SK-N-SH treated with all-trans-retinoic acid at 6 μM for 48 hours (cell line): ENCODE measurements at regions not wholly inside any gene's neighbourhood (a gene's known extent, or its start where the extent isn't known, plus 50 kb on each side); places are given as distances from the start of the nearest gene placed in this dataset.

Experiments
- RARB ChIP-seq: fragments of 250-450 bp; sonication (Bioruptor Pico); IDR thresholded peaks from 2 replicates; pipeline ENCODE4 v1.8.0; 2021; ENCODE audit warnings: mild to moderate bottlenecking, moderate library complexity
- ZNF8 ChIP-seq: fragments of 450-650 bp; formaldehyde crosslinking; IDR thresholded peaks from 2 replicates; pipeline ENCODE4 v1.5.0; 2020; ENCODE audit warnings: mild to moderate bottlenecking, moderate library complexity
- TF ChIP-seq, protein P1 (sequence below): fragments of 250-450 bp; sonication (Bioruptor Pico); IDR thresholded peaks from 2 replicates; pipeline ENCODE4 v1.5.1; 2021; ENCODE audit warnings: mild to moderate bottlenecking, moderate library complexity
- TF ChIP-seq, protein P2 (sequence below): fragments of 250-450 bp; sonication (Bioruptor Pico); IDR thresholded peaks from 2 replicates; pipeline ENCODE4 v1.8.0; 2020; ENCODE audit warnings: mild to moderate bottlenecking, moderate library complexity, borderline replicate concordance

DNA sequence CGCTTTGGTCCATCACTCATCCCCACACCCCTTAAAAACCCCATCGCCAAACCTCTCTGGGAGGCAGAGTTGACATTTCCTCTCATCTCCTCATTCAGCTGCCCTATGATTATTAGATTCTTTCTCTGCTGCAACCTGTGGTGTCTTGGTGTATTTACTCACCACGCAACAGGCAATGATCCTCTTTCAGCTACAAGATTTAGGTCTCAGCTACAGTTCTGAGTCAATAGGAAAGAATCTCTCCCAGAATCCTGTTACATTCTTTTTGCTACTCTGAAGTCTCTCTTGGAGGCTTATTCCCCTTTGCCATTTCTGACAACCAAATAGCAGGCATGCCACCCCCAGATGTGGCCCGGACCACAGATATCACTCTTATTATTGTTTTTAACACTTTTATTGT lies 468.3 kb upstream of the GYPC start:
- TF ChIP-seq RARB (no peak), ZNF8 (CRISPR knock-in tag) (no peak)
- TF ChIP-seq, protein P1, sequence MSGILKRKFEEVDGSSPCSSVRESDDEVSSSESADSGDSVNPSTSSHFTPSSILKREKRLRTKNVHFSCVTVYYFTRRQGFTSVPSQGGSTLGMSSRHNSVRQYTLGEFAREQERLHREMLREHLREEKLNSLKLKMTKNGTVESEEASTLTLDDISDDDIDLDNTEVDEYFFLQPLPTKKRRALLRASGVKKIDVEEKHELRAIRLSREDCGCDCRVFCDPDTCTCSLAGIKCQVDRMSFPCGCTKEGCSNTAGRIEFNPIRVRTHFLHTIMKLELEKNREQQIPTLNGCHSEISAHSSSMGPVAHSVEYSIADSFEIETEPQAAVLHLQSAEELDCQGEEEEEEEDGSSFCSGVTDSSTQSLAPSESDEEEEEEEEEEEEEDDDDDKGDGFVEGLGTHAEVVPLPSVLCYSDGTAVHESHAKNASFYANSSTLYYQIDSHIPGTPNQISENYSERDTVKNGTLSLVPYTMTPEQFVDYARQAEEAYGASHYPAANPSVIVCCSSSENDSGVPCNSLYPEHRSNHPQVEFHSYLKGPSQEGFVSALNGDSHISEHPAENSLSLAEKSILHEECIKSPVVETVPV (CRISPR knock-in tag) = no peak
- TF ChIP-seq, protein P2, sequence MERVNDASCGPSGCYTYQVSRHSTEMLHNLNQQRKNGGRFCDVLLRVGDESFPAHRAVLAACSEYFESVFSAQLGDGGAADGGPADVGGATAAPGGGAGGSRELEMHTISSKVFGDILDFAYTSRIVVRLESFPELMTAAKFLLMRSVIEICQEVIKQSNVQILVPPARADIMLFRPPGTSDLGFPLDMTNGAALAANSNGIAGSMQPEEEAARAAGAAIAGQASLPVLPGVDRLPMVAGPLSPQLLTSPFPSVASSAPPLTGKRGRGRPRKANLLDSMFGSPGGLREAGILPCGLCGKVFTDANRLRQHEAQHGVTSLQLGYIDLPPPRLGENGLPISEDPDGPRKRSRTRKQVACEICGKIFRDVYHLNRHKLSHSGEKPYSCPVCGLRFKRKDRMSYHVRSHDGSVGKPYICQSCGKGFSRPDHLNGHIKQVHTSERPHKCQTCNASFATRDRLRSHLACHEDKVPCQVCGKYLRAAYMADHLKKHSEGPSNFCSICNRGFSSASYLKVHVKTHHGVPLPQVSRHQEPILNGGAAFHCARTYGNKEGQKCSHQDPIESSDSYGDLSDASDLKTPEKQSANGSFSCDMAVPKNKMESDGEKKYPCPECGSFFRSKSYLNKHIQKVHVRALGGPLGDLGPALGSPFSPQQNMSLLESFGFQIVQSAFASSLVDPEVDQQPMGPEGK (CRISPR knock-in tag) = no peak
